HUES48 (cell line): ENCODE measurements at regions not wholly inside any gene's neighbourhood (a gene's known extent, or its start where the extent isn't known, plus 50 kb on each side); places are given as distances from the start of the nearest gene placed in this dataset.

Source experiments
- H3K27ac ChIP-seq: one replicate; pipeline ENCODE4 v1.7.0; 2013; ENCODE audit warnings: low read depth, low read length, inconsistent platforms
- H3K27me3 ChIP-seq: 2 replicates; pipeline ENCODE4 v1.6.1; 2013; ENCODE audit warnings: mild to moderate bottlenecking, low read length; ENCODE audit not compliant: control insufficient read depth, insufficient read depth
- H3K36me3 ChIP-seq: 2 replicates; pipeline ENCODE4 v1.6.1; 2013; ENCODE audit warnings: low read length; ENCODE audit not compliant: control insufficient read depth, insufficient read depth
- H3K4me1 ChIP-seq: 2 replicates; pipeline ENCODE4 v1.6.1; 2013; ENCODE audit warnings: mild to moderate bottlenecking, low read length; ENCODE audit not compliant: control insufficient read depth, insufficient read depth
- H3K4me3 ChIP-seq: 2 replicates; pipeline ENCODE4 v1.5.1; 2013; ENCODE audit warnings: mild to moderate bottlenecking, low read depth, low read length
- H3K9ac ChIP-seq: 2 replicates; pipeline ENCODE4 v1.6.1; 2013; ENCODE audit warnings: mild to moderate bottlenecking, low read depth, low read length, moderate library complexity
- H3K9me3 ChIP-seq: 2 replicates; pipeline ENCODE4 v1.6.1; 2013; ENCODE audit warnings: low read length; ENCODE audit not compliant: control insufficient read depth, insufficient read depth

- H3K4me3 ChIP-seq = no peak overlapping the region
- no peak overlapping the region for H3K27ac ChIP-seq
- H3K9ac ChIP-seq = no peak overlapping the region
- no peaks in the 10 kb centered on the region for H3K9me3 ChIP-seq
- no peaks in the 10 kb centered on the region for H3K36me3 ChIP-seq
- H3K27me3 ChIP-seq = no peaks in the 10 kb centered on the region
- H3K4me1 ChIP-seq = no peaks in the 10 kb centered on the region
Measured at GRCh38 chr4:173857828-173858227, 327.8 kb upstream of the HAND2 start.

- H3K9me3 ChIP-seq = no peaks in the 10 kb centered on the region
- no peaks in the 10 kb centered on the region for H3K36me3 ChIP-seq
- no peak overlapping the region for H3K4me3 ChIP-seq
- H3K27me3 ChIP-seq = no peaks in the 10 kb centered on the region
- no peak overlapping the region for H3K9ac ChIP-seq
- H3K27ac ChIP-seq = no peak overlapping the region
- H3K4me1 ChIP-seq = no peaks in the 10 kb centered on the region
Measured at GRCh38 chr4:173855015-173855414, 325.0 kb upstream of the HAND2 start.

GRCh38 chr4:173852775-173853174 lies 322.7 kb upstream of the HAND2 start:
- no peak overlapping the region for H3K4me3 ChIP-seq
- H3K4me1 ChIP-seq = no peaks in the 10 kb centered on the region
- no peak overlapping the region for H3K9ac ChIP-seq
- H3K36me3 ChIP-seq = no peaks in the 10 kb centered on the region
- H3K27ac ChIP-seq = no peak overlapping the region
- H3K9me3 ChIP-seq = no peaks in the 10 kb centered on the region
- H3K27me3 ChIP-seq = no peaks in the 10 kb centered on the region

- no peak overlapping the region for H3K4me3 ChIP-seq
- no peak overlapping the region for H3K27ac ChIP-seq
- no peaks in the 10 kb centered on the region for H3K4me1 ChIP-seq
- H3K27me3 ChIP-seq = no peaks in the 10 kb centered on the region
- H3K36me3 ChIP-seq = no peaks in the 10 kb centered on the region
- H3K9me3 ChIP-seq = peaks cover 6% of the 10 kb centered on the region; the same call in 1 of the 2 replicates
- H3K9ac ChIP-seq = no peak overlapping the region
Measured at GRCh38 chr4:173845580-173845979, 315.6 kb upstream of the HAND2 start.

- Histone ChIP-seq H3K4me1 (peaks cover 11% of the 10 kb centered on the region; the same call in 1 of the 2 replicates), H3K27ac (no peak overlapping the region), H3K4me3 (no peak overlapping the region), H3K36me3 (no peaks in the 10 kb centered on the region), H3K27me3 (no peaks in the 10 kb centered on the region), H3K9ac (no peak overlapping the region), H3K9me3 (peaks cover 6% of the 10 kb centered on the region; the same call in 1 of the 2 replicates)
Measured at GRCh38 chr4:173839865-173840264, 309.8 kb upstream of the HAND2 start.

GRCh38 chr4:173837517-173837916 lies 307.5 kb upstream of the HAND2 start:
- H3K27ac ChIP-seq = no peak overlapping the region
- H3K9me3 ChIP-seq = peaks cover 6% of the 10 kb centered on the region; the same call in 1 of the 2 replicates
- peaks cover 11% of the 10 kb centered on the region; the same call in 1 of the 2 replicates for H3K4me1 ChIP-seq
- H3K9ac ChIP-seq = no peak overlapping the region
- no peaks in the 10 kb centered on the region for H3K36me3 ChIP-seq
- no peaks in the 10 kb centered on the region for H3K27me3 ChIP-seq
- H3K4me3 ChIP-seq = no peak overlapping the region

GRCh38 chr4:173835903-173836302 lies 305.9 kb upstream of the HAND2 start:
- no peaks in the 10 kb centered on the region for H3K36me3 ChIP-seq
- H3K4me3 ChIP-seq = no peak overlapping the region
- no peaks in the 10 kb centered on the region for H3K27me3 ChIP-seq
- no peak overlapping the region for H3K9ac ChIP-seq
- H3K4me1 ChIP-seq = peaks cover 11% of the 10 kb centered on the region; the same call in 1 of the 2 replicates
- H3K9me3 ChIP-seq = no peaks in the 10 kb centered on the region
- no peak overlapping the region for H3K27ac ChIP-seq

GRCh38 chr4:173834151-173834550 lies 304.1 kb upstream of the HAND2 start:
- H3K9ac ChIP-seq = no peak overlapping the region
- H3K36me3 ChIP-seq = no peaks in the 10 kb centered on the region
- H3K27me3 ChIP-seq = no peaks in the 10 kb centered on the region
- no peak overlapping the region for H3K27ac ChIP-seq
- no peak overlapping the region for H3K4me3 ChIP-seq
- H3K4me1 ChIP-seq = peaks cover 11% of the 10 kb centered on the region; the same call in 1 of the 2 replicates
- H3K9me3 ChIP-seq = no peaks in the 10 kb centered on the region

- Histone ChIP-seq H3K4me1 (no peaks in the 10 kb centered on the region), H3K9me3 (no peaks in the 10 kb centered on the region), H3K27me3 (no peaks in the 10 kb centered on the region), H3K9ac (no peak overlapping the region), H3K4me3 (no peak overlapping the region), H3K36me3 (no peaks in the 10 kb centered on the region), H3K27ac (no peak overlapping the region)
Measured at GRCh38 chr4:173829565-173829964, 299.5 kb upstream of the HAND2 start.

GRCh38 chr4:173827707-173828106 lies 297.7 kb upstream of the HAND2 start:
- H3K4me3 ChIP-seq = no peak overlapping the region
- no peak overlapping the region for H3K27ac ChIP-seq
- no peaks in the 10 kb centered on the region for H3K36me3 ChIP-seq
- H3K4me1 ChIP-seq = no peaks in the 10 kb centered on the region
- H3K9ac ChIP-seq = no peak overlapping the region
- H3K27me3 ChIP-seq = no peaks in the 10 kb centered on the region
- no peaks in the 10 kb centered on the region for H3K9me3 ChIP-seq

- Histone ChIP-seq H3K9ac (no peak overlapping the region), H3K4me1 (no peaks in the 10 kb centered on the region), H3K4me3 (no peak overlapping the region), H3K9me3 (no peaks in the 10 kb centered on the region), H3K27me3 (no peaks in the 10 kb centered on the region), H3K36me3 (no peaks in the 10 kb centered on the region), H3K27ac (no peak overlapping the region)
Measured at GRCh38 chr4:173821876-173822275, 291.8 kb upstream of the HAND2 start.

GRCh38 chr4:173821036-173821435 lies 291.0 kb upstream of the HAND2 start:
- Histone ChIP-seq H3K27me3 (no peaks in the 10 kb centered on the region), H3K36me3 (no peaks in the 10 kb centered on the region), H3K4me3 (no peak overlapping the region), H3K27ac (no peak overlapping the region), H3K9me3 (no peaks in the 10 kb centered on the region), H3K4me1 (no peaks in the 10 kb centered on the region), H3K9ac (no peak overlapping the region)
